Stimulated activated effector memory CD8-positive, alpha-beta T cell treated with anti-CD3 and anti-CD28 coated beads, Interleukin-12 subunit alpha, Interleukin-12 subunit beta, amount 100 ng/mL, for 72 hours (primary cell): ENCODE measurements at regions not wholly inside any gene's neighbourhood (a gene's known extent, or its start where the extent isn't known, plus 50 kb on each side); places are given as distances from the start of the nearest gene placed in this dataset.

Source experiments
- ATAC-seq: fragments of 150-1000 bp; cut with Tn5 transposase; 2 replicates; pipeline ENCODE4 v1.10.0; 2021
- DNase-seq, 2 donors: peaks; one replicate each; pipeline ENCODE4 v3.0.0; 2021 to 2022; ENCODE audit warnings: low spot score in 2 of 2
- H3K27ac Mint-ChIP-seq: one replicate; pipeline ENCODE4 v1.8.0; 2022; ENCODE audit warnings: mild to moderate bottlenecking, mixed read lengths
- H3K36me3 Mint-ChIP-seq: one replicate; pipeline ENCODE4 v1.8.0; 2022; ENCODE audit warnings: mild to moderate bottlenecking, mixed read lengths
- H3K4me1 Mint-ChIP-seq: one replicate; pipeline ENCODE4 v1.8.0; 2022; ENCODE audit warnings: mixed read lengths
- H3K4me3 Mint-ChIP-seq: one replicate; pipeline ENCODE4 v1.8.0; 2022; ENCODE audit warnings: mild to moderate bottlenecking, mixed read lengths
- H3K9me3 Mint-ChIP-seq: one replicate; pipeline ENCODE4 v1.8.0; 2022; ENCODE audit warnings: mixed read lengths

- Mint-ChIP-seq H3K27ac (no peak overlapping the region), H3K4me3 (no peak overlapping the region), H3K36me3 (no peaks in the 10 kb centered on the region), H3K9me3 (peaks cover 5% of the 10 kb centered on the region), H3K4me1 (no peaks in the 10 kb centered on the region)
- ATAC-seq: no peak
- no peak for DNase-seq
Measured at GRCh38 chr5:153084511-153084910, 406.0 kb upstream of the GRIA1 start.

- no peaks in the 10 kb centered on the region for H3K4me1 Mint-ChIP-seq
- H3K36me3 Mint-ChIP-seq: no peaks in the 10 kb centered on the region
- no peak overlapping the region for H3K4me3 Mint-ChIP-seq
- DNase-seq: no peak
- H3K9me3 Mint-ChIP-seq: peaks cover 7% of the 10 kb centered on the region
- no peak for ATAC-seq
- no peak overlapping the region for H3K27ac Mint-ChIP-seq
Measured at GRCh38 chr5:153086486-153086885, 404.0 kb upstream of the GRIA1 start.

- no peaks in the 10 kb centered on the region for H3K4me1 Mint-ChIP-seq
- H3K4me3 Mint-ChIP-seq: no peak overlapping the region
- no peaks in the 10 kb centered on the region for H3K36me3 Mint-ChIP-seq
- no peak for DNase-seq
- H3K9me3 Mint-ChIP-seq: peaks cover 10% of the 10 kb centered on the region
- H3K27ac Mint-ChIP-seq: no peak overlapping the region
- ATAC-seq: no peak
Measured at GRCh38 chr5:153088538-153088937, 401.9 kb upstream of the GRIA1 start.

GRCh38 chr5:153094333-153094732 is 396.1 kb upstream of the GRIA1 start:
- DNase-seq (no peak), ATAC-seq (no peak)
- peaks cover 12% of the 10 kb centered on the region for H3K9me3 Mint-ChIP-seq
- H3K27ac Mint-ChIP-seq: no peak overlapping the region
- H3K36me3 Mint-ChIP-seq: no peaks in the 10 kb centered on the region
- H3K4me1 Mint-ChIP-seq: no peaks in the 10 kb centered on the region
- no peak overlapping the region for H3K4me3 Mint-ChIP-seq

- Mint-ChIP-seq H3K4me1 (no peaks in the 10 kb centered on the region), H3K4me3 (no peak overlapping the region), H3K27ac (no peak overlapping the region), H3K9me3 (peaks cover 10% of the 10 kb centered on the region), H3K36me3 (no peaks in the 10 kb centered on the region)
- ATAC-seq (no peak), DNase-seq (no peak)
Measured at GRCh38 chr5:153096381-153096780, 394.1 kb upstream of the GRIA1 start.

GRCh38 chr5:153099328-153099727 is 391.1 kb upstream of the GRIA1 start:
- ATAC-seq: no peak
- Mint-ChIP-seq H3K4me3 (no peak overlapping the region), H3K4me1 (no peaks in the 10 kb centered on the region), H3K9me3 (peaks cover 5% of the 10 kb centered on the region), H3K36me3 (no peaks in the 10 kb centered on the region), H3K27ac (no peak overlapping the region)
- no peak for DNase-seq

- no peak overlapping the region for H3K27ac Mint-ChIP-seq
- no peak for ATAC-seq
- no peaks in the 10 kb centered on the region for H3K4me1 Mint-ChIP-seq
- no peak for DNase-seq
- no peaks in the 10 kb centered on the region for H3K36me3 Mint-ChIP-seq
- H3K4me3 Mint-ChIP-seq: no peak overlapping the region
- peaks cover 3% of the 10 kb centered on the region for H3K9me3 Mint-ChIP-seq
Measured at GRCh38 chr5:153101235-153102180, 389.0 kb upstream of the GRIA1 start.

GRCh38 chr5:153116916-153117315 is 373.6 kb upstream of the GRIA1 start:
- DNase-seq (no peak), ATAC-seq (no peak)
- no peaks in the 10 kb centered on the region for H3K4me1 Mint-ChIP-seq
- H3K4me3 Mint-ChIP-seq: no peak overlapping the region
- no peaks in the 10 kb centered on the region for H3K36me3 Mint-ChIP-seq
- H3K27ac Mint-ChIP-seq: no peak overlapping the region
- H3K9me3 Mint-ChIP-seq: peaks cover 2% of the 10 kb centered on the region

GRCh38 chr5:153118018-153118417 is 372.5 kb upstream of the GRIA1 start:
- ATAC-seq (no peak), DNase-seq (no peak)
- no peak overlapping the region for H3K4me3 Mint-ChIP-seq
- peaks cover 2% of the 10 kb centered on the region for H3K9me3 Mint-ChIP-seq
- no peaks in the 10 kb centered on the region for H3K36me3 Mint-ChIP-seq
- H3K4me1 Mint-ChIP-seq: no peaks in the 10 kb centered on the region
- H3K27ac Mint-ChIP-seq: no peak overlapping the region

GRCh38 chr5:153122403-153122802 is 368.1 kb upstream of the GRIA1 start:
- no peak overlapping the region for H3K4me3 Mint-ChIP-seq
- DNase-seq: no peak
- ATAC-seq: no peak
- H3K4me1 Mint-ChIP-seq: no peaks in the 10 kb centered on the region
- H3K36me3 Mint-ChIP-seq: no peaks in the 10 kb centered on the region
- H3K27ac Mint-ChIP-seq: no peak overlapping the region
- peaks cover 2% of the 10 kb centered on the region for H3K9me3 Mint-ChIP-seq

GRCh38 chr5:153130296-153130695 is 360.2 kb upstream of the GRIA1 start:
- H3K4me3 Mint-ChIP-seq: no peak overlapping the region
- H3K36me3 Mint-ChIP-seq: no peaks in the 10 kb centered on the region
- H3K4me1 Mint-ChIP-seq: no peaks in the 10 kb centered on the region
- peaks cover 2% of the 10 kb centered on the region for H3K9me3 Mint-ChIP-seq
- H3K27ac Mint-ChIP-seq: no peak overlapping the region
- ATAC-seq (no peak), DNase-seq (no peak)

- H3K27ac Mint-ChIP-seq: no peak overlapping the region
- H3K4me1 Mint-ChIP-seq: no peaks in the 10 kb centered on the region
- H3K4me3 Mint-ChIP-seq: no peak overlapping the region
- H3K9me3 Mint-ChIP-seq: peaks cover 5% of the 10 kb centered on the region
- DNase-seq: no peak
- ATAC-seq: no peak
- no peaks in the 10 kb centered on the region for H3K36me3 Mint-ChIP-seq
Measured at GRCh38 chr5:153135411-153135810, 355.1 kb upstream of the GRIA1 start.

- Mint-ChIP-seq H3K4me3 (no peak overlapping the region), H3K4me1 (no peaks in the 10 kb centered on the region), H3K9me3 (peaks cover 3% of the 10 kb centered on the region), H3K27ac (no peak overlapping the region), H3K36me3 (no peaks in the 10 kb centered on the region)
- DNase-seq: no peak
- ATAC-seq: no peak
Measured at GRCh38 chr5:153136910-153137614, 353.4 kb upstream of the GRIA1 start.

- DNase-seq: no peak
- no peak overlapping the region for H3K4me3 Mint-ChIP-seq
- no peak overlapping the region for H3K27ac Mint-ChIP-seq
- no peaks in the 10 kb centered on the region for H3K36me3 Mint-ChIP-seq
- ATAC-seq: no peak
- no peaks in the 10 kb centered on the region for H3K4me1 Mint-ChIP-seq
- peaks cover 24% of the 10 kb centered on the region for H3K9me3 Mint-ChIP-seq
Measured at GRCh38 chr5:153147891-153148623, 342.4 kb upstream of the GRIA1 start.

- no peak overlapping the region for H3K27ac Mint-ChIP-seq
- no peaks in the 10 kb centered on the region for H3K4me1 Mint-ChIP-seq
- no peak overlapping the region for H3K4me3 Mint-ChIP-seq
- DNase-seq (no peak), ATAC-seq (no peak)
- no peaks in the 10 kb centered on the region for H3K36me3 Mint-ChIP-seq
- H3K9me3 Mint-ChIP-seq: peaks cover 23% of the 10 kb centered on the region
Measured at GRCh38 chr5:153148624-153148976, 341.9 kb upstream of the GRIA1 start.
